ENCODE measurements at regions not wholly inside any gene's neighbourhood (a gene's known extent, or its start where the extent isn't known, plus 50 kb on each side); places are given as distances from the start of the nearest gene placed in this dataset.

DNA sequence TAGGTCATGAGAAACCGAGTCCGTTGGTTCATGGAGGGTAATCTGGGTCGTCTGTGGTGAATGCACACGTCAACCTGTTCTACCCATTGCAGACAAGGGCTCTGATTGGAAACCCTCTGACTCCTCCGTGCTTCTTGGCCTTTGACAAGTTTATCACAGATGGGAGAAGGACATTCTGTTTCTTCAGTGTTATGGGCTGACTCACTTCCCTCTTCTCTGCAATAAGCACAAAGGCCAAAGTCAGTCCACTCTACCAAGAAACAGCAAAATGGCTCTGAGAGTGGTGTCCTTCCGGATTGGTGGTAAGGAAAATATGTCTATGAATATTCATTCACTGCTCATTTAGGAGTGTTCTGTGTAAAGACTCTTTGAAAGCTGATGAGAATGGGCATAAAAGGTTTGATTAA lies 89.3 kb downstream of the FEM1C start:
- TF ChIP-seq, protein P1, sequence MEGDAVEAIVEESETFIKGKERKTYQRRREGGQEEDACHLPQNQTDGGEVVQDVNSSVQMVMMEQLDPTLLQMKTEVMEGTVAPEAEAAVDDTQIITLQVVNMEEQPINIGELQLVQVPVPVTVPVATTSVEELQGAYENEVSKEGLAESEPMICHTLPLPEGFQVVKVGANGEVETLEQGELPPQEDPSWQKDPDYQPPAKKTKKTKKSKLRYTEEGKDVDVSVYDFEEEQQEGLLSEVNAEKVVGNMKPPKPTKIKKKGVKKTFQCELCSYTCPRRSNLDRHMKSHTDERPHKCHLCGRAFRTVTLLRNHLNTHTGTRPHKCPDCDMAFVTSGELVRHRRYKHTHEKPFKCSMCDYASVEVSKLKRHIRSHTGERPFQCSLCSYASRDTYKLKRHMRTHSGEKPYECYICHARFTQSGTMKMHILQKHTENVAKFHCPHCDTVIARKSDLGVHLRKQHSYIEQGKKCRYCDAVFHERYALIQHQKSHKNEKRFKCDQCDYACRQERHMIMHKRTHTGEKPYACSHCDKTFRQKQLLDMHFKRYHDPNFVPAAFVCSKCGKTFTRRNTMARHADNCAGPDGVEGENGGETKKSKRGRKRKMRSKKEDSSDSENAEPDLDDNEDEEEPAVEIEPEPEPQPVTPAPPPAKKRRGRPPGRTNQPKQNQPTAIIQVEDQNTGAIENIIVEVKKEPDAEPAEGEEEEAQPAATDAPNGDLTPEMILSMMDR (conservative IDR thresholded peaks at IDR 0.05; ENCODE audit: low read length), result no peak
- TF ChIP-seq EZH2phosphoT487 (IDR thresholded peaks at IDR 0.05; ENCODE audit: borderline replicate concordance, low read depth, low read length), result no peak
